GM18517 (cell line): ENCODE measurements at regions not wholly inside any gene's neighbourhood (a gene's known extent, or its start where the extent isn't known, plus 50 kb on each side); places are given as distances from the start of the nearest gene placed in this dataset.

Experiments used
- ATAC-seq: cut with Tn5 transposase; IDR thresholded peaks from one replicate; pipeline ENCODE4 v1.9.1; 2021; ENCODE audit warnings: mild to moderate bottlenecking, moderate library complexity; ENCODE audit not compliant: unreplicated experiment

GRCh38 chr10:43891241-43891640 lies 242.6 kb upstream of the ZNF32 start:
- ATAC-seq, result no peak

GRCh38 chr10:43890124-43890523 lies 241.4 kb upstream of the ZNF32 start:
- no peak for ATAC-seq

DNA sequence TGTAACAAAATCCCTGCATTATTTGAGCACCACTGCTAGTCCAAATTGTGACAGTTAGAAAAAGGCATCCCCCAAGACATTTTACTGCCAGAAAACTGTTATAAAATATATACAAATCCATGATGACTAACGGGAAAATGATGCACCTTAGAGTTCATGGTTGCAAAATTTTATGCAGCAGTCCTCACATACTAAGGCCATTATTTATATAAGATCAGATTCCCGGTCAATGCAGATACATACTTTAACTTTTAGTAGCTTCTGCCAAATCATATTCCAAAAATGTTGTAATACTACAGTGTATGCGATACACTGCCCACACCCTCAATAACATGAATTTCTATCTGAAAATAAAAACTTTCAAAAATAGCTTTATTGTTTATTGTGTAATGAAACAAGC lies 239.9 kb upstream of the ZNF32 start:
- ATAC-seq, result no peak

DNA sequence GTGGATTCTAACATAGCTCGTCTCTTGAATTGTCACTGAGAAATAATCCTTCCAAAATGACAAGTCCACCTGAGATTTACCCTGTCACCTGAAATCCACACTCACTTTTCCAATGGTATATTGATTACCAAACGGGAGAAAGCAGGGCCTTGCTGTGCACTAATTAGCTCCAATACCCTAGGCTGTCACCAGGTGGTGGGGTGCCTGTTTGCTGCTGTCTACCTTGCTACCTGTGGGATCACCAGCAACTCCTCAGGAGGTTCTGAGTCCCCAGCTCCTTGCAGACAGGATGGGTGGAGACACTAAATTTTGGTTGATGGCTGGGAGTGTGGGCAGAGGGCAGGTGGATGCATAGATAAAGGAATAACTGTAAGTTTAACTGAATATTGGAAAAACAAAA lies 237.2 kb upstream of the ZNF32 start:
- ATAC-seq, result no peak

DNA sequence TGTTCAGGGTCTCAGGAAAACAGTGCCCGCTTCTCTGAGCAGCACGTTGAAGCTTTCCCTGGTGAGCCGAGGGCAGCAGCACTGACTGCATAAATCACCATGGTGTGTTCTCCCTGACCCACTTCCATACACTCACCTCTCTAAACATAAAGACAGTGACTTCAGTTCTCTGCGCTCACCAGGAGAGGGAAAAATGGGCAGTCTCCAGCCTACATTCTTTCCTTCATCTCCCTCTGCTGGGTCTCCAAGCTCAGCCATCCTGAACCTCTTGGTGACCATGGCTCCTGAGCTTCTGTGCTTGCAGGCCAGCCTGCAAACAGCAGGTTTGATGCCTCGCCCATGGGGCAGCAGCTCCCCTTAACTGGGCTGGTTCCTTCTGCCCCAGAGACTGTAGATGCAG lies 236.6 kb upstream of the ZNF32 start:
- no peak for ATAC-seq

DNA sequence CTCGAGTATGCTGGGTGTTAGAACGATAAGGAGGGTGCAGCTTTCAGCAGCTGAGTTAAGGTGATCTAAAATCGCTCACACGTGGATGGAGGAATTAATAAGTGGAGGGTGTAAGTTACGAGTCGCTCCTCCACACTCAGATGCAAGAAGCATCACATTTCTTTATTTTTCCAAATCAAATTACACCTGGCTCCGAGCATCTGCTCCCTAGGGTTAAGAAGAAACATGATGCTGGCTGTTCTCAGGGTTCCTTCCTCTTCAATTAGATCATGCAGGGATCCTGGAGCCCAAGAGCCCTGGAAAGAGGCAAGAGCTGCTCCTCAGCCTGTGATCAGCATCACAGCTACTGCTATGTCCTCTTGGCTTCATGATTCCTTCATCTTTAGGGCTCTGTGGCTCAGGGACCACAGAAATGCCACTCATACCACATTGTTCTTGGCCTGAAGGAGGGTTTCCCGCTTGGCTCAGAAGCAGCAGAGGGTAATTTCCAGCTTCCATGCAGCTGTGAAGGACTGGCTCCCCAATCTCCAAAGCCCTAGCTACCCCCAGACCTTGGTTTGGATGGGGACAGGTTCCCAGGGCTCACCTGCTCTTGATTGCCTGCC lies 235.9 kb upstream of the ZNF32 start:
- ATAC-seq, result no peak

GRCh38 chr10:43882711-43883110 lies 234.0 kb upstream of the ZNF32 start:
- no peak for ATAC-seq

DNA sequence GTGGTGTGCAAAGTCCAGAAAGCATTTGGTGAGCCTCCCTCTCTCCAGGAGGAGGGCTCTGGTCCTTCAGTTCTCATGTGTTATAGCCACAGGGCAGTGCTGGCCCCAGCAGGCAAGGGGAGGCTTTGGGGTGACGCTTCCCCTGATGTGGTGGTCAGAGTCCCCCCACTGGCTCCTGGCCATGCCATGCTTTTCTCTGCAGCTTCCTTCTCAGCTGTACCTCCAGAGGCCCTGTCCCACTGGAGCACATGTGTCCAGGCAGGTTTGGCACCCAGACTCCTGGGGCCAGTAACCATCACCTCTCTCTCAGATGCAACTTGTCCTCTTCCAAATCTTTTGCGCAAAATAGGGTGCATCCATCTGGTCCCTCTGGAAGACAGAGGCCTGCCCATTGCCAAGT lies 233.0 kb upstream of the ZNF32 start:
- no peak for ATAC-seq

DNA sequence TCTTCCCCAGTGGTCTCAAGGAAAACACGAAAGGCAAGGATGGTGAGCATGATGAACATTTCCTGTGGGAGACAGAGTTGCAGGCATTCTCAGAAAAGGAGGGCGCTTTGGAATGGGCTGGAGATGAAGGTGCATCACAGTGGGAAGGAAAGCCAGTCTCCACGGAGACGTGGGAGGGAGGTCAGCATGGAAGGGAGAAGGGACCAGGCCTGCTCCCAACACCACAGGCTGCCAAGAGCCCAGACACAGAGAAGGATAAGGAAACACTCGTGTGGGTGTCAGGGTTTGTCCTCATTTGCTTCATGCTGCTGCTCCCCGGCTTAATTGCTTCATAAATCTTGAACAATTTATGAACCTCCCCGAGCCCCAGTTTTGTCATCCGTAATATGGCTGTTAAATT lies 231.5 kb upstream of the ZNF32 start:
- ATAC-seq, result no peak

DNA sequence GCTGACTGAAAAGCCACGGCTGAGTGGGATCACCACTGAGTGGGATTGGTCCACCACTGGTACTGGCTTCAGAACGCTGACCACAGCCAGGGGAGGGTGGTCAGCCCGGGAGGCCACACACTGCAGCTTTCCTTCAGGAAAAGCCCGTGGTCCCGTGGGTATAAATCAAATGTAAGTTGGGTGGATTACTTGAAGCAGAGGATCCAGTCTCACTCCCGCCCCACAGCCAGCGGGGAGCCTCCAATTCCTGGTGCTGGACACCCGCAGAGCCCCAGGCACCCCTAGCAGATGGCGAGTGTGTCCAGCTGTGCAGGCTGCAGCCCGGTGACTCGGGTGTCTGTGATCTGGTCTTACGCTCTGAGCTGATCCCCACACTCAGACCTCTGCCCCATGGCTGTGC lies 231.1 kb upstream of the ZNF32 start:
- ATAC-seq, result no peak

GRCh38 chr10:43879162-43879561 lies 230.5 kb upstream of the ZNF32 start:
- no peak for ATAC-seq

DNA sequence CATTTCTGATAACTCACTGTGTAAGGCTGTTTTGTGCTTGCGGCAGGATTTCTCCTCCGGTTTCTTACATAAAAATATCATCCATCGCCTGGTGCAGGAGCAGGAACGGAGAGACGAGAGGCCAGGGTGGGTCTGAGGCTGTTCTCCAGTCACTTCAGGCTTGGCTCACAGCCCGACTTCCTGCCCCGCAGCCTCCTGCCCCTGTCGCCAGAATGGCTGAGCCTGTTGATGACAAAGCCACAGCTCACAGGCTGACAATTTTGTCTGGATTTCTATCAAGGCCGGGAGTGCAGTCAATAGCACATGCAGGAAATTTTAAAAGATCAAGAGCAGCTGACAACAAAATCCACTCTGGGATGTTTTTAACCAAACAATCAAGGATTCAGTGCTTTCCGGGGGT lies 229.7 kb upstream of the ZNF32 start:
- ATAC-seq, result no peak

- ATAC-seq, result no peak
These were observed 228.3 kb upstream of the ZNF32 start for GRCh38 chr10:43876976-43877375.

- ATAC-seq, result no peak
These were observed 226.3 kb upstream of the ZNF32 start for GRCh38 chr10:43874984-43875383.

GRCh38 chr10:43873717-43874116 lies 225.0 kb upstream of the ZNF32 start:
- ATAC-seq, result no peak

GRCh38 chr10:43872644-43873043 lies 224.0 kb upstream of the ZNF32 start:
- ATAC-seq, result no peak

GRCh38 chr10:43871545-43871944 lies 222.9 kb upstream of the ZNF32 start:
- no peak for ATAC-seq

DNA sequence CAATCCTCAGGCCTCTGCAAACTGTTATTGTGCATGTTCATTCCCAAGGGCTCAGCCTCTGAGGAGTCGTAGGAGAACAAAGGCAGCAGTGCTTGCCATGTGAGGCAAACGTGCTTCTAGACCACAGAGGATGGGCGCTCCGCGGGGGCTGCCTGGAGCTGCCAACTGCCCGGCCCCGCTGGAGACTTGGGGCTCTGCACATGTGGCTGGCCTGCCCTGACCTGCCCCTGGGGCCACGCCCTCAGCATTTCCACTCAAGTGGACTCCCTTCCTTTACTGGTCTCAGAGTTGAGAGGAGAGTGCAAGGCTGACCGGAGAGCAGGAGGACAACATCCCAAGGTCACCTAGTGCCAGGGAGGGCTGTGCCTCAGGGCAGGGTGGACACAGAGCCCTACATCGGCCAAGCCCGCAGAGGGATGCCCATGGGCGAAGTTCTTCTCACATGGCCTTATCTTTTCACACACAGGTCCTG lies 222.3 kb upstream of the ZNF32 start:
- ATAC-seq, result no peak

- no peak for ATAC-seq
These were observed 221.1 kb upstream of the ZNF32 start for GRCh38 chr10:43869669-43870322.

DNA sequence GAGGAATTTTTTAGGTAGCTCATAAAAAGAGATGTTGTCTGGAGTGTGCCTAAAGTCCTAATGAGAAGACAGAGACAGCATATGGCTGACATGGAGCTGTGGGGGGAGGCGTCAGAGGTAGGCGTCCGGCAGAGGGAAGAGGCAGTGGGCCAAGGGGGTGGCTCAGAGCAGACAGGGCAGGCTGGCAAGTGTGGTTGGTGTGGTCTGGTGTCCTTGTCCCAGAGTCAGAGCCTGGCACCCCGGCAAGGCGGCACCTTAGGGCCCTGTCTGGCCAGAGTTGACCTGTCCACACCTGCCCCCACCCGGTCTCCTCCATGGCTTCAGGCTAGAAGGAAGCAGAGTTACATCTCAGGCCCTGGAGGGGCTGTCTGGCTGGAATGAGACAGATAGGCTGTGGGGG lies 220.3 kb upstream of the ZNF32 start:
- no peak for ATAC-seq

DNA sequence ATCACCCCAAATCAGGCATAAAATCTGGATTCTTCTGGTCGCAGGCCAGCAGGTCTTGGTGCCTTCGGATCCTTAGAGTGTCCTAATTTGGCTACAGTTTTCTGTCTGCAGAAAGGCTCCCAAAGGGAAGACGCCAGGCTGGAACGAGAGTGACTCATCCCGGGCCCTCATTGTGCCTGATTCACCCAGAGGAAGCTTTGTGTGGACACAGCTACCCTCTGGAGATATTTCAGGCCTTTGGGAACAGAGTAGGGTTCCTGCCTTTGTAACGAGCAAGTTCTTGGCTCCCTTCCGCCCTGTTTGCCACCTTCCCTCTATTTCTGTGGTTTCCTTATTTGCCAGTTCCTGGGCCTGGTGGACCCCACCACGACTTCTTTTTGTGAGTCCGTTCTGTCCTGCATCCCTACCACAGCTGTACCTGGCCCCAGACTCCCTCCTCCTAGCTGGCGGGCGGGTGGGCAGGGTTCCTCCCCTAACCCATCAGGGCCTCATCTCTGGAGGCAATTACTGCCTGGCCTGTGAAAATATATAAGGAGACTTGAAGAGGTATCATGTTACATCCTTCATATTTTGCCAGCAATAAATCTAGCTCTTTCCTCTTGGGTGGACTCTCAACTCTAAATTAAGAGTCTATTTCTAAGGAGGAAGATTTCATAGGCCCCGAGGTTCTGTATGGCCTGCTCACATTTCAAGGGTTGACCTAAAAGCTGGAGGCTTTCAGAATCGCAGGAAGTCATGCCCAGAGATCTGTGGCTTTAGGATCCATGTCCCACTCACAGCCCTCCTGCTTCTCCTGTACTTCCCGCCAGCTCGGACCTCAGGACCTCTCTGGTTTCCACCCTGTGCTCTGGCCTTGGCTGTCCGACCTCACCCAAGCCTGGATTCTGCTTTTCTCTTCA lies 219.2 kb upstream of the ZNF32 start:
- no peak for ATAC-seq

- ATAC-seq, result no peak
These were observed 218.4 kb upstream of the ZNF32 start for GRCh38 chr10:43867113-43867512.
